ENCODE measurements at regions not wholly inside any gene's neighbourhood (a gene's known extent, or its start where the extent isn't known, plus 50 kb on each side); places are given as distances from the start of the nearest gene placed in this dataset.

GRCh38 chr14:53541411-53541810, 388.3 kb upstream of the DDHD1 start:
- no peak for TF ChIP-seq POLR2A (IDR thresholded peaks at IDR 0.05)
- no peak for TF ChIP-seq CTCF (IDR thresholded peaks at IDR 0.05)

Measured in testis (tissue), 2 donors.